Heart right ventricle (tissue), 16 donors: ENCODE measurements at regions not wholly inside any gene's neighbourhood (a gene's known extent, or its start where the extent isn't known, plus 50 kb on each side); places are given as distances from the start of the nearest gene placed in this dataset.
A peak's percentile ranks its signal among the peaks of the same experiment; 100 is the strongest.
"Not testable (repeated sequence)": the region's sequence is repeated elsewhere in the genome, so short reads cannot be mapped to it uniquely, and the experiment has no call there.

Experiments used
- ATAC-seq, 8 donors: fragments of 200-7000 bp; cut with Tn5 transposase; one replicate each; pipeline ENCODE4 v1.9.1; 2020; ENCODE audit warnings: mild to moderate bottlenecking in 8 of 8, moderate library complexity in 8 of 8, moderate number of reproducible peaks in 1 of 8
- DNase-seq, 2 donors: peaks; one replicate each; pipeline ENCODE4 v3.0.0-alpha.2; 2020
- H3K27ac ChIP-seq, 10 donors: fragments of 200-600 bp; sonication (generic) in 2 of 10; one replicate each; pipeline versions ENCODE4 v1.5.0 to v1.8.0; 2020 to 2022; ENCODE audit warnings: mild to moderate bottlenecking in 3 of 10
- H3K27me3 ChIP-seq, 7 donors: fragments of 200-600 bp; one replicate each; pipeline ENCODE4 v1.8.0; 2021 to 2022; ENCODE audit warnings: mild to moderate bottlenecking in 2 of 7
- H3K36me3 ChIP-seq, 9 donors: fragments of 200-600 bp; sonication (generic) in 1 of 9; one replicate each; pipeline versions ENCODE4 v1.5.0 to v1.8.0; 2020 to 2022; ENCODE audit warnings: mild to moderate bottlenecking in 2 of 9
- H3K4me1 ChIP-seq, 9 donors: fragments of 200-600 bp; sonication (generic) in 1 of 9; one replicate each; pipeline versions ENCODE4 v1.5.0 to v1.8.0; 2020 to 2022; ENCODE audit warnings: mild to moderate bottlenecking in 4 of 9
- H3K4me3 ChIP-seq, 10 donors: fragments of 200-600 bp; sonication (generic) in 2 of 10; one replicate each; pipeline versions ENCODE4 v1.5.0 to v1.8.0; 2020 to 2022; ENCODE audit warnings: mild to moderate bottlenecking in 7 of 10, moderate library complexity in 2 of 10
- H3K9me3 ChIP-seq, 11 donors: fragments of 200-600 bp in 10 of 11; sonication (generic) in 2 of 11; one replicate each; pipeline versions ENCODE4 v1.5.0 to v1.8.0; 2013 to 2022; ENCODE audit warnings: mild to moderate bottlenecking in 2 of 11, control low read depth in 1 of 11, moderate library complexity in 1 of 11
- CTCF ChIP-seq, 9 donors: fragments of 200-600 bp; sonication (generic) in 2 of 9; IDR thresholded peaks; one replicate each; pipeline versions ENCODE4 v1.5.0 to v1.8.0; 2021 to 2022; ENCODE audit warnings: antibody characterized with exemption in 9 of 9, mild to moderate bottlenecking in 5 of 9, moderate library complexity in 1 of 9
- WGBS, 2 donors: extraction: QIAGEN DNeasy Blood & Tissue Kit; methylation state at CpG; one replicate each; pipeline ENCODE4 v1.1.7; 2013; ENCODE audit warnings: inconsistent platforms in 1 of 2; 5-methylcytosine and 5-hydroxymethylcytosine counted together
- intact Hi-C, 10 donors: fragments of 100-400 bp; cut with DNase I; formaldehyde crosslinking; loops; one replicate each; pipeline versions ENCODE4 v1.11.1 to v1.14.2; 2022
- donor health status: Arrhythmogenic right ventricular cardiomyopathy.
- donor health status: ischemic (EF 13 %, LVEDD 7.1; RV severe dilation, severe dysfunction).
- donor health status: healthy with polysubstance abuse.
- donor health status: DM: no; HTN: yes; CAD: no.
- donor health status: DM: no; HTN: no; CAD: no.
- donor health status: ischemic (EF 25% LVEDD 6.9; RV normal size, moderate dysfunction).
- donor health status: ischemic (EF 25% LVEDD 5.7; RV mildly dilated, moderate dysfunction).
- donor health status: healthy.
- donor health status: DM: yes; HTN: yes; CAD: no.
- donor health status: Ischemic cardiomyopathy.
- donor health status: ischemic (EF 35%, LVEDD 5.7; RV mildly dilated, moderate dysfunction).
- donor health status: nonischemic (EF 11% LVEDD 7.7; RV severe dilation, severe dysfunction).
- donor health status: DM: yes; HTN: yes; CAD: no.
- donor health status: PGD.
- donor health status: ischemic (EF 29% LVEDD 5.4; RV normal size, mild dysfunction).
- donor health status: nonischemic (EF 23%, LVEDD 6.1; RV moderate dilation, normal function).

- no peak for ATAC-seq
- H3K27me3 ChIP-seq, result no peaks in the 10 kb centered on the region
- intact Hi-C loops, result no loop called here
- TF ChIP-seq CTCF (IDR thresholded peaks at IDR 0.05), result no peak
- 70 to 72% methylated on average over 3 of the region's 3 CpGs for WGBS, 2 donors
- no peak overlapping the region for H3K27ac ChIP-seq
- H3K36me3 ChIP-seq, result no peaks in the 10 kb centered on the region
- H3K9me3 ChIP-seq, result no peaks in the 10 kb centered on the region
- no peak overlapping the region for H3K4me3 ChIP-seq
- DNase-seq, result no peak
- H3K4me1 ChIP-seq, result peaks cover 0 to 3% (median 0%) of the 10 kb centered on the region in 9 donors
Measured at GRCh38 chr5:145661737-145662485, 173.2 kb downstream of the PRELID2 start.

- TF ChIP-seq CTCF (IDR thresholded peaks at IDR 0.05), result no peak
- Histone ChIP-seq H3K4me3 (no peak overlapping the region), H3K36me3 (no peaks in the 10 kb centered on the region), H3K27ac (no peak overlapping the region), H3K9me3 (peaks cover 0 to 8% (median 0%) of the 10 kb centered on the region in 11 donors), H3K27me3 (no peaks in the 10 kb centered on the region), H3K4me1 (peaks cover 0 to 3% (median 0%) of the 10 kb centered on the region in 9 donors)
- no peak for DNase-seq
- intact Hi-C loops, result no loop called here
- peak in 1 of 8 donors; percentile 53 for ATAC-seq
- WGBS, 2 donors, result 76 to 80% methylated on average over 7 of the region's 7 CpGs
Measured at GRCh38 chr5:145660897-145661640, 174.1 kb downstream of the PRELID2 start.

- WGBS, 2 donors, result 74 to 80% methylated on average over 3 of the region's 3 CpGs
- intact Hi-C loops, result no loop called here
- peaks cover 0 to 26% (median 4%) of the 10 kb centered on the region in 11 donors for H3K9me3 ChIP-seq
Measured at GRCh38 chr5:145658435-145658834, 176.7 kb downstream of the PRELID2 start.

GRCh38 chr5:145652700-145653099 lies 182.4 kb downstream of the PRELID2 start:
- intact Hi-C loops, DNase-seq, H3K27me3 ChIP-seq, H3K4me1 ChIP-seq, ATAC-seq, H3K36me3 ChIP-seq, H3K4me3 ChIP-seq, H3K27ac ChIP-seq: not testable (repeated sequence)
- 92 to 96% methylated on average over 3 of the region's 3 CpGs for WGBS, 2 donors
- H3K9me3 ChIP-seq, result peaks cover 0 to 48% (median 7%) of the 10 kb centered on the region in 11 donors

More at GRCh38 chr5:145658435-145658834, 176.7 kb downstream of the PRELID2 start:
- no peaks in the 10 kb centered on the region for H3K27me3 ChIP-seq
- no peaks in the 10 kb centered on the region for H3K36me3 ChIP-seq
- no peak for TF ChIP-seq CTCF (IDR thresholded peaks at IDR 0.05)
- H3K4me1 ChIP-seq, result peaks cover 0 to 3% (median 0%) of the 10 kb centered on the region in 9 donors
- no peak overlapping the region for H3K4me3 ChIP-seq
- DNase-seq, result no peak
- H3K27ac ChIP-seq, result no peak overlapping the region
- no peak for ATAC-seq

- H3K4me3 ChIP-seq, intact Hi-C loops, H3K27ac ChIP-seq, H3K27me3 ChIP-seq, H3K36me3 ChIP-seq, DNase-seq, ATAC-seq, H3K4me1 ChIP-seq: not testable (repeated sequence)
- 45 to 72% methylated on average over 7 of the region's 7 CpGs for WGBS, 2 donors
- H3K9me3 ChIP-seq, result peaks cover 0 to 48% (median under 1%) of the 10 kb centered on the region in 11 donors
Measured at GRCh38 chr5:145647137-145647536, 188.0 kb downstream of the PRELID2 start.

GRCh38 chr5:145643214-145643613 lies 191.9 kb downstream of the PRELID2 start:
- H3K36me3 ChIP-seq, DNase-seq, H3K4me1 ChIP-seq, H3K4me3 ChIP-seq, ATAC-seq, H3K27ac ChIP-seq, intact Hi-C loops, H3K27me3 ChIP-seq: not testable (repeated sequence)
- H3K9me3 ChIP-seq, result peaks cover 0 to 52% (median 3%) of the 10 kb centered on the region in 11 donors
- 56 to 62% methylated on average over 1 of the region's 1 CpG for WGBS, 2 donors
